ENCODE measurements at regions not wholly inside any gene's neighbourhood (a gene's known extent, or its start where the extent isn't known, plus 50 kb on each side); places are given as distances from the start of the nearest gene placed in this dataset.
A peak's percentile ranks its signal among the peaks of the same experiment; 100 is the strongest.

GRCh38 chr10:117638200-117638599, 95.7 kb downstream of the EMX2 start:
- DNase-seq (ENCODE audit: low spot score): no peak

- DNase-seq (ENCODE audit: low spot score): peak; percentile 1
These were observed 96.2 kb downstream of the EMX2 start for GRCh38 chr10:117638664-117639200.

GRCh38 chr10:117640406-117640805, 97.9 kb downstream of the EMX2 start:
- no peak for DNase-seq (ENCODE audit: low spot score)

- DNase-seq (ENCODE audit: low spot score): no peak
These were observed 104.2 kb downstream of the EMX2 start for GRCh38 chr10:117646718-117647117.

- no peak for DNase-seq (ENCODE audit: low spot score)
These were observed 104.8 kb downstream of the EMX2 start for GRCh38 chr10:117647306-117647705.

GRCh38 chr10:117651121-117651520, 108.6 kb downstream of the EMX2 start:
- no peak for DNase-seq (ENCODE audit: low spot score)

GRCh38 chr10:117652228-117653169, 110.0 kb downstream of the EMX2 start:
- no peak for DNase-seq (ENCODE audit: low spot score)

GRCh38 chr10:117653170-117653515, 110.6 kb downstream of the EMX2 start:
- DNase-seq (ENCODE audit: low spot score): peak; percentile 91

GRCh38 chr10:117654105-117654504, 111.6 kb downstream of the EMX2 start:
- DNase-seq (ENCODE audit: low spot score): no peak

GRCh38 chr10:117656385-117657367, 114.1 kb downstream of the EMX2 start:
- DNase-seq (ENCODE audit: low spot score): peak; percentile 21

GRCh38 chr10:117661316-117661715, 118.8 kb downstream of the EMX2 start:
- no peak for DNase-seq (ENCODE audit: low spot score)

- no peak for DNase-seq (ENCODE audit: low spot score)
These were observed 119.6 kb downstream of the EMX2 start for GRCh38 chr10:117662126-117662525.

GRCh38 chr10:117662751-117663540, 120.4 kb downstream of the EMX2 start:
- no peak for DNase-seq (ENCODE audit: low spot score)

- DNase-seq (ENCODE audit: low spot score): peak; percentile 59
These were observed 121.2 kb downstream of the EMX2 start for GRCh38 chr10:117663750-117664149.

- no peak for DNase-seq (ENCODE audit: low spot score)
These were observed 121.7 kb downstream of the EMX2 start for GRCh38 chr10:117664288-117664687.

- no peak for DNase-seq (ENCODE audit: low spot score)
These were observed 123.6 kb downstream of the EMX2 start for GRCh38 chr10:117666166-117666565.

- no peak for DNase-seq (ENCODE audit: low spot score)
These were observed 124.4 kb downstream of the EMX2 start for GRCh38 chr10:117666965-117667364.

GRCh38 chr10:117667831-117668230, 125.3 kb downstream of the EMX2 start:
- no peak for DNase-seq (ENCODE audit: low spot score)

GRCh38 chr10:117668327-117669008, 125.9 kb downstream of the EMX2 start:
- DNase-seq (ENCODE audit: low spot score): no peak

GRCh38 chr10:117669122-117669521, 126.6 kb downstream of the EMX2 start:
- DNase-seq (ENCODE audit: low spot score): no peak
